CD14-positive monocyte (primary cell): ENCODE measurements at regions not wholly inside any gene's neighbourhood (a gene's known extent, or its start where the extent isn't known, plus 50 kb on each side); places are given as distances from the start of the nearest gene placed in this dataset.

Source experiments
- DNase-seq, 3 donors: peaks; one replicate each; pipeline ENCODE4 v3.0.0-alpha.2; 2011 to 2022
- H2AFZ ChIP-seq: 2 replicates; pipeline ENCODE4 v1.6.0; 2012; ENCODE audit warnings: mild to moderate bottlenecking, low read depth, low read length, inconsistent platforms; ENCODE audit not compliant: insufficient read depth, poor library complexity, severe bottlenecking
- H3K27ac ChIP-seq, 2 donors: 1 replicate in 1 of 2; 2 replicates in 1 of 2; pipeline ENCODE4 v1.5.1; 2012 to 2013; ENCODE audit warnings: low read length in 2 of 2, control low read depth in 1 of 2, inconsistent platforms in 1 of 2, low read depth in 1 of 2, mild to moderate bottlenecking in 1 of 2
- H3K27me3 ChIP-seq, 2 donors: one replicate each; pipeline versions ENCODE4 v1.6.0 to v1.6.1; 2011 to 2013; ENCODE audit warnings: low read length in 2 of 2; ENCODE audit not compliant: control insufficient read depth in 2 of 2, insufficient read depth in 2 of 2
- H3K36me3 ChIP-seq, 2 donors: replicated peaks in 1 of 2; 1 replicate in 1 of 2; 2 replicates in 1 of 2; pipeline versions ENCODE4 v1.5.1 to v1.6.1; 2012 to 2013; ENCODE audit warnings: low read length in 2 of 2, control low read depth in 1 of 2, inconsistent platforms in 1 of 2, mild to moderate bottlenecking in 1 of 2; ENCODE audit not compliant: insufficient read depth in 2 of 2, control insufficient read depth in 1 of 2
- H3K4me1 ChIP-seq, 2 donors: 1 replicate in 1 of 2; 2 replicates in 1 of 2; pipeline versions ENCODE4 v1.5.1 to v1.6.1; 2012 to 2013; ENCODE audit warnings: low read length in 2 of 2, control low read depth in 1 of 2, inconsistent platforms in 1 of 2, mild to moderate bottlenecking in 1 of 2, moderate library complexity in 1 of 2; ENCODE audit not compliant: insufficient read depth in 2 of 2, control insufficient read depth in 1 of 2
- H3K4me2 ChIP-seq: replicated peaks from 2 replicates; pipeline ENCODE3; 2012; ENCODE audit warnings: low read length, moderate library complexity, mild to moderate bottlenecking; ENCODE audit not compliant: poor library complexity, severe bottlenecking; ENCODE audit errors: extremely low read depth
- H3K4me3 ChIP-seq, 3 experiments: fragments of 200-600 bp in 1 of 3; sonication (generic) in 1 of 3; replicated peaks in 1 of 3; 1 replicate in 2 of 3; 2 replicates in 1 of 3; pipeline ENCODE4 v1.5.1; 2011 to 2013; ENCODE audit warnings: low read length in 3 of 3, mild to moderate bottlenecking in 3 of 3, control low read depth in 2 of 3, low read depth in 2 of 3, inconsistent platforms in 1 of 3, moderate library complexity in 1 of 3
- H3K79me2 ChIP-seq: 2 replicates; pipeline ENCODE4 v1.6.0; 2012; ENCODE audit warnings: mild to moderate bottlenecking, control low read depth, inconsistent platforms, low read length, moderate library complexity; ENCODE audit not compliant: insufficient read depth
- H3K9ac ChIP-seq: 2 replicates; pipeline ENCODE4 v1.6.0; 2017; ENCODE audit warnings: low read length, mild to moderate bottlenecking; ENCODE audit not compliant: insufficient read depth, poor library complexity, severe bottlenecking
- H3K9me3 ChIP-seq, 2 donors: replicated peaks in 1 of 2; 1 replicate in 1 of 2; 2 replicates in 1 of 2; pipeline versions ENCODE4 v1.5.1 to v1.6.1; 2012 to 2013; ENCODE audit warnings: low read length in 2 of 2, control low read depth in 1 of 2; ENCODE audit not compliant: control insufficient read depth in 1 of 2, insufficient read depth in 1 of 2
- H4K20me1 ChIP-seq: 2 replicates; pipeline ENCODE4 v1.6.0; 2012; ENCODE audit warnings: mild to moderate bottlenecking, low read length, control low read depth, moderate library complexity; ENCODE audit not compliant: insufficient read depth
- H3K27ac Mint-ChIP-seq, 7 donors: one replicate each; pipeline ENCODE4 v1.8.0; 2020; ENCODE audit warnings: mild to moderate bottlenecking in 7 of 7, mixed read lengths in 7 of 7, moderate library complexity in 6 of 7, inconsistent platforms in 2 of 7
- H3K27me3 Mint-ChIP-seq, 3 donors: one replicate each; pipeline ENCODE4 v1.8.0; 2021 to 2022; ENCODE audit warnings: low read depth in 3 of 3, mild to moderate bottlenecking in 3 of 3, mixed read lengths in 3 of 3, moderate library complexity in 3 of 3, inconsistent platforms in 1 of 3
- H3K36me3 Mint-ChIP-seq, 2 donors: one replicate each; pipeline ENCODE4 v1.8.0; 2020; ENCODE audit warnings: mixed read lengths in 2 of 2, inconsistent platforms in 1 of 2, mild to moderate bottlenecking in 1 of 2
- H3K4me1 Mint-ChIP-seq: one replicate; pipeline ENCODE4 v1.8.0; 2020; ENCODE audit warnings: mild to moderate bottlenecking, mixed read lengths
- H3K4me3 Mint-ChIP-seq, 2 donors: one replicate each; pipeline ENCODE4 v1.8.0; 2020; ENCODE audit warnings: mild to moderate bottlenecking in 2 of 2, mixed read lengths in 2 of 2, moderate library complexity in 1 of 2
- H3K9me3 Mint-ChIP-seq, 7 donors: one replicate each; pipeline ENCODE4 v1.8.0; 2020 to 2022; ENCODE audit warnings: mixed read lengths in 7 of 7, mild to moderate bottlenecking in 6 of 7, moderate library complexity in 6 of 7, inconsistent platforms in 2 of 7
- WGBS: methylation state at CpG from one replicate; pipeline ENCODE4 v1.1.5; 2013; ENCODE audit warnings: missing lambda C conversion rate; ENCODE audit not compliant: insufficient coverage; 5-methylcytosine and 5-hydroxymethylcytosine counted together
- intact Hi-C, 2 donors: fragments of 100-400 bp; cut with micrococcal nuclease; formaldehyde crosslinking; loops; one replicate each; pipeline versions ENCODE4 v1.15.0 to v1.15.1; 2023
- TF ChIP-seq, protein P1 (sequence below): fragments of 200-600 bp; IDR thresholded peaks from one replicate; pipeline ENCODE4 v1.8.0; 2022; ENCODE audit warnings: antibody characterized with exemption, mild to moderate bottlenecking

DNA sequence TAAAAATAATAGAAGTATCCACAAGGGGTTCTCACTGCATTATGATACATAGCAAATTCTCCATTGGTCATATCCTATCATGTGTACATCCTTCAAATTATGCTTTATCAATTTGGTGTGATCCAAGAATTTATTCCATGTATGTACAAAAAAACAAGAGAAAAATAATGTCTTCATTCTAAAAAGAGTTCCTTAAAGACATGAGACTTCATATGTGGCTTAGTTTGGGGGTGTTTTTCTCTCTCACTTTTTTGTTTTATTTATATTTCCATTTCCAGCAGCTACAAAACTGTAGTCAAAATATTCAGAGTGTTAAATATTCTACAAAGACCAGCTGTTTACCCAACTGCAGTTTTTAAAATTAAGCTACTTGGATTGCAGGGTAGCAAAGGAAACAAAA, 972.0 kb downstream of the DTWD2 start:
- H2AFZ ChIP-seq: no peak overlapping the region
- Mint-ChIP-seq H3K36me3 (no peaks in the 10 kb centered on the region), H3K4me1 (no peaks in the 10 kb centered on the region), H3K27me3 (no peaks in the 10 kb centered on the region), H3K27ac (no peak overlapping the region), H3K9me3 (peaks cover 0 to 5% (median 0%) of the 10 kb centered on the region in 7 donors), H3K4me3 (no peak overlapping the region)
- H4K20me1 ChIP-seq: no peaks in the 10 kb centered on the region
- H3K79me2 ChIP-seq: no peaks in the 10 kb centered on the region
- H3K27me3 ChIP-seq: no peaks in the 10 kb centered on the region
- TF ChIP-seq, protein P1, sequence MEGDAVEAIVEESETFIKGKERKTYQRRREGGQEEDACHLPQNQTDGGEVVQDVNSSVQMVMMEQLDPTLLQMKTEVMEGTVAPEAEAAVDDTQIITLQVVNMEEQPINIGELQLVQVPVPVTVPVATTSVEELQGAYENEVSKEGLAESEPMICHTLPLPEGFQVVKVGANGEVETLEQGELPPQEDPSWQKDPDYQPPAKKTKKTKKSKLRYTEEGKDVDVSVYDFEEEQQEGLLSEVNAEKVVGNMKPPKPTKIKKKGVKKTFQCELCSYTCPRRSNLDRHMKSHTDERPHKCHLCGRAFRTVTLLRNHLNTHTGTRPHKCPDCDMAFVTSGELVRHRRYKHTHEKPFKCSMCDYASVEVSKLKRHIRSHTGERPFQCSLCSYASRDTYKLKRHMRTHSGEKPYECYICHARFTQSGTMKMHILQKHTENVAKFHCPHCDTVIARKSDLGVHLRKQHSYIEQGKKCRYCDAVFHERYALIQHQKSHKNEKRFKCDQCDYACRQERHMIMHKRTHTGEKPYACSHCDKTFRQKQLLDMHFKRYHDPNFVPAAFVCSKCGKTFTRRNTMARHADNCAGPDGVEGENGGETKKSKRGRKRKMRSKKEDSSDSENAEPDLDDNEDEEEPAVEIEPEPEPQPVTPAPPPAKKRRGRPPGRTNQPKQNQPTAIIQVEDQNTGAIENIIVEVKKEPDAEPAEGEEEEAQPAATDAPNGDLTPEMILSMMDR: no peak
- intact Hi-C loops: no loop called here
- no peak overlapping the region for H3K27ac ChIP-seq
- no peaks in the 10 kb centered on the region for H3K36me3 ChIP-seq
- H3K4me1 ChIP-seq: no peaks in the 10 kb centered on the region
- H3K4me3 ChIP-seq: no peak overlapping the region
- H3K4me2 ChIP-seq: no peak overlapping the region
- no peaks in the 10 kb centered on the region for H3K9me3 ChIP-seq
- DNase-seq: no peak
- H3K9ac ChIP-seq: no peak overlapping the region

DNA sequence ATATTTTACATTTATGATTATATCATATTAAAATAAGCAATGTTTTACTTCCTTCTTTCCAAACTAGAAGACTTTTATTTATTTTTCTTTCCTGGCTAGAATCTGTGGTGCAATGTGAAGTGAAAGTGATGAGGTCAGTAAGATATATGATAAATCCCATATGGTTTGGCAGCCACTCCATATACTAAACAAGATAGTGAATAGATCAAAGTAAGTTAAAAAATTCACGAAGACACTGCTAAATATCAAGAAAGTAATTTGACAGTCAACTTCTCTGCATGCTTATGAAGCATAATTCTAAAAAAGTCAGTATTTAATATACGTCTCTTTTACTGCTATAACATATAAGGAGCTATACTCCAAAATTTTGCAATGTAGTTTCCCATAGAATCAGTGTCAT, 972.8 kb downstream of the DTWD2 start:
- H3K36me3 ChIP-seq: no peaks in the 10 kb centered on the region
- no peaks in the 10 kb centered on the region for H3K9me3 ChIP-seq
- TF ChIP-seq, protein P1: no peak
- Mint-ChIP-seq H3K27ac (no peak overlapping the region), H3K27me3 (no peaks in the 10 kb centered on the region), H3K36me3 (no peaks in the 10 kb centered on the region), H3K4me1 (no peaks in the 10 kb centered on the region), H3K4me3 (no peak overlapping the region), H3K9me3 (peaks cover 0 to 5% (median 0%) of the 10 kb centered on the region in 7 donors)
- no peak overlapping the region for H3K4me3 ChIP-seq
- DNase-seq: no peak
- no peak overlapping the region for H2AFZ ChIP-seq
- WGBS: no CpG with 5 or more reads among the region's 2 CpGs
- H3K27ac ChIP-seq: no peak overlapping the region
- H4K20me1 ChIP-seq: no peaks in the 10 kb centered on the region
- no peak overlapping the region for H3K9ac ChIP-seq
- no peaks in the 10 kb centered on the region for H3K79me2 ChIP-seq
- no peak overlapping the region for H3K4me2 ChIP-seq
- H3K4me1 ChIP-seq: no peaks in the 10 kb centered on the region
- intact Hi-C loops: no loop called here
- H3K27me3 ChIP-seq: no peaks in the 10 kb centered on the region
